NCI-H1436 (cell line): ENCODE measurements at regions not wholly inside any gene's neighbourhood (a gene's known extent, or its start where the extent isn't known, plus 50 kb on each side); places are given as distances from the start of the nearest gene placed in this dataset.
A peak's percentile ranks its signal among the peaks of the same experiment; 100 is the strongest.

Experiments used
- DNase-seq: peaks from one replicate; lab custom pipeline; 2025; lab: John Stamatoyannopoulos, UW

DNA sequence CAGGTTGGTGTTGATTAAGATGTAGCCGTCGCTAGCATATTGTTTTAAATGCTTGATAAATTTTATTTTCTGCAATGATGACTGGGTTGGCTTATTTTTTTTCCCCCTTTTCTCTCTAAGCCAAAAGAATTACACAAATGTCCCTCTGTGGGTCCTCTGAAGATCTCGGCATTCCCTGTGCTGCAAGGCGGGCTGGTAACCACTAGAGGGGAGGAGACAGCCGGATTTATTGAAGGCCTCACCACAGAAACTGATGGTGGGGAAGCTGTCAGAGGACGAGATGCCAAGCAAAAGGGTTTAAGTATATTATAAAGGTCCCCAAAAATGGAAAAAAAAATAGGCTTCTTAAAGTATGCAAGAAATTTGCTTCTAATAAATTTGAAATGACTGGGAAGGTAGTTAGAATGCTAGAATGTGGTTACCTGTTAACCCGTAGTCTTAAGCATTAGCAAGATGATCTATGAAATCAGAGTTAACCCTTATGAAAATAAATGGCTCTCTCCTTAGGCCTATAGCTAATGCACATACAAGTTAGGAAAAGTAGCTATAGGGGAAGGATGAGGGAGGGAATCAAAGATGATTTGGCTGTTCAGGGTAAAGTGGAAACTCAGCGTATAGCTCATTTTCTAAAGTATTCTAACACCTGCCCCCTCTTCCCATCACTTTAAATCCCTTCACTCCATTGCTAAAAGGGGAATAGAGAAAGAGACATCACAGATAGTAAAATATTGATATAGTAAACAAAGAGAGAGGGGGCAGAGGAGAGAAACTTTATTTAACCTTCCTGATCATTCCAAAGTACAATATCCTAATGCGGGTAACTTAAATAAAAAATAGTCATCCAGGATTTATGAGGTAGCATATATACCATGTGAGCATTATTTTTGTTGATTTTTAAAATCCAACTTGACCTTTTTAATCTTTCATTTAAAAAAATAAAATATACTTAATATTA is 894.5 kb upstream of the POU3F3 start:
- peak; percentile 1 for DNase-seq

DNA sequence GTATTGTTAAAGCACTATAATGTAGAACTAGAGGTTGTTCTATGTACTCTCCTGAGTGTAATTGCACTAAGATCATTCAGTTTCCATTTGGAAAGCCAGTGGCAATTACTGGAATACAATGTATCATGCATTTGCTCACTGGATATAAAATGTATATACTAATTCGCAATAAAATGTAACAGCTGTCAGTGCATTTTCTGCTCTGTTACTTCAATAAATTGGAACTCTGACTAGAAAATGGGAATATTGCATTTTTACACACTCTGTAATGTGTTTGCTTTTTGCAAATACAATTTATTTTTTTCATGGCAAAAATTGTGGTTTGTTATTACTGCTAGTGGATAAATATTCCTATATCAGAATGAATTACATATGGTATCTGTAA is 893.8 kb upstream of the POU3F3 start:
- DNase-seq, result no peak

DNA sequence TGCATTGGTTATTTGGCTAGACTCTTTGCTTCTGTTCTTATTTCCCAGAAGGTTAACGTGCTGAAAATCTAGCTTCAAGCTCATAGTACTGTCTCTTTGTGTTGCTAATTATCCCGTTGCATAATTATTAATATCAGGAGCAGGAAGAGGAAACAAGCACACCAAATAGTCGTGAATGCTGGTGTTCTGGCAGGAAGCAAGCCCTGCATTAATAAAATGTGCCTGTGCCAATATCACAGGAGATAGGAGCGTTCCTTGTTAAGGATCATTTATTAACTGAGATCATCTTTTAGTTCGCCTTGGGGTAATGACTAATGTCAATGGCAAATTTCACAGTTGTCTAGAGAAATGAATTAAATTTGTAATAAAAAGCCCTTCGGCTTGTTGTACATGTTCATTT is 893.0 kb upstream of the POU3F3 start:
- DNase-seq, result no peak

DNA sequence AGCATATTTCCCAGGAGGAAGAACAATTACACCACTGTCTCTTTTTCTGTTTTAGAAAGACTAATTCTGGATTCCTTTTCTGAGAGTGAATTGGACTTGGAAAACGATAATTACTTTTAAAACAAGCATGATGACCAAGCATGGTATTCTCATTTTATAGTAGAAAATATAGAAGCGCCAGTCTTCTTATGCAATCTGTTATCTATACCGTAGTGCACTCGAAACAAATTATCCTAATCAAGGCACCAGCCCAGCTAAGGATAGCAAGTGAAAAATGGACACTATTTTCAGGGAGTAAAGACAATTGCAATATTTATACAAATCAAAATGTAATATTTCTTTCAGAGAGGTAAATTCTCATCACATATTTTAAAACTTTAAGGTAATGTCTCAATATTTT is 892.1 kb upstream of the POU3F3 start:
- no peak for DNase-seq

GRCh38 chr2:103962670-103963069 is 891.2 kb upstream of the POU3F3 start:
- DNase-seq, result no peak

GRCh38 chr2:103963146-103963725 is 890.7 kb upstream of the POU3F3 start:
- no peak for DNase-seq

DNA sequence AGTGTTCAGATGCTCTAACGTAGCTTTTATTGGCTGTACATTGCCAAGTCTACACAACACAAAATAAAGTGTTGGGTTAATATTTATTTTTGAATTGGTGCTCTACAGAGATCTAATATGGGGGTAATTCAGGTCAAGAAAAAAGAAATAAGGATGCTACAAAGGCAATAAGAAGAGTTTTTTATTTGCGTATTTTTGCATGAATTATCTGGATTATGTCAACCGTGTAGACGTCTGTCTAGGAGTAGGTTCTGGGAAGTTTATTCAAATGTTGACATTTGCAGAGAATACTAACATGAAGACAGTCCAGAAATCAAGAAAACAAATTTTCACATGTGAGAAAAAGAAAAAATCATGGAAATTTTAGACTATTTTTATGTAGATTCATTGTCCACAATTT is 876.7 kb upstream of the POU3F3 start:
- no peak for DNase-seq

- DNase-seq, result no peak
Measured at GRCh38 chr2:103977668-103978067, 876.2 kb upstream of the POU3F3 start.

GRCh38 chr2:103980401-103980800 is 873.5 kb upstream of the POU3F3 start:
- no peak for DNase-seq

DNA sequence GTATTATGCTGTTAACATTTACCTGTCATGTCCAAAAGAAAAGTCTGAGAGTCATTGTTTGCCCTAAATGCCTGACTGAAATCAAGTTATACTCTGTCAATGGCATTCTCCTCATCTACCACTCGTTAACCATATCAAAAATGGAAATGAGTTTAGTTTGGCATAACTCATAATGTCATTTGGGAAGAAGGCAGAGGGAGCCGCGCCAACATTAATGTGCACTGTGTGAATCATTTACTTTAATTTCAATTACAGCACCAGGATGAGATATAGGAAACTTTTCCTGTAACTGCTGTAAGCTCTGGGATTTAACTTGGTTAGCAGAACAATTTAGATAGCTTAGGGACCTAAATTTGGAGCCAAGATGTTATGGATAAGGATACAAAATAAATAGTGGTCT is 871.2 kb upstream of the POU3F3 start:
- no peak for DNase-seq

- DNase-seq, result no peak
Measured at GRCh38 chr2:103986001-103986400, 867.9 kb upstream of the POU3F3 start.

DNA sequence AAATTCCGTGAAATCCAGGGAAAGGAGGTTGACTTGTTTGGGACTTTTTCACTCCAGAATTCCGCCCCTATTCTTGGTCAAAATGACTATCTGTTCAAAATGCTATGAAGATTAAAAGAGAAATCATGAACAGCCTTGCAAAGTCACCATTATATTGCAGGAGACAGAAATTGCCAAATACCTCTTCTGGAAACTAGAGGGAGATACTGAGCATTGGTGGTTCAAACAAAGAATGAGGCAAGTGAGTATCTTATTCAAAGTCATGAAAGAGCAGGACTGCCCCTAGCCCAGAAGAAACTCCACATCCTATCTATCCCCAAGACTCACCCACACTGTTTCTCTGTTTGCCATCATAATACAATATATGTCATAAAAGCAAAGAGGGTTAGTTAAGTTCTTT is 862.3 kb upstream of the POU3F3 start:
- DNase-seq, result no peak

- DNase-seq, result no peak
Measured at GRCh38 chr2:104004821-104005220, 849.1 kb upstream of the POU3F3 start.

GRCh38 chr2:104016801-104017200 is 837.1 kb upstream of the POU3F3 start:
- no peak for DNase-seq

DNA sequence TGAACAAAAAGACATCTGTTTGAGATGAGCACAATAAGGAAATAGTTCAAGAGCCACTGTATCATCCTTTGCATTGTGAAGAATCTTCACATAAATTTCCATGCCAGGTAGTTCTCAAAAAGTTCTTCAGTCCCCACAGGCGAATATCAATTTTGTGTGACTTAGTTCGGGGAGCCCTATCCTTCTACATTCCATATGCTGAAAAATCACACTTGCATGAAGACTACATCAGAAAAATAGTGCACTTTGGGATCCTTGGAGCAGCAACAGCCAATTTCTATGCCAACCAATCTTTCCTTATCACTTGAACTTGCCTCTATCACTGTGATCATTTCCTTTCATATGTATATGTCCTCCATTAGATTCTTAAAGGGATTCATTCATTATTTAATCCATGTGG is 830.6 kb upstream of the POU3F3 start:
- no peak for DNase-seq

DNA sequence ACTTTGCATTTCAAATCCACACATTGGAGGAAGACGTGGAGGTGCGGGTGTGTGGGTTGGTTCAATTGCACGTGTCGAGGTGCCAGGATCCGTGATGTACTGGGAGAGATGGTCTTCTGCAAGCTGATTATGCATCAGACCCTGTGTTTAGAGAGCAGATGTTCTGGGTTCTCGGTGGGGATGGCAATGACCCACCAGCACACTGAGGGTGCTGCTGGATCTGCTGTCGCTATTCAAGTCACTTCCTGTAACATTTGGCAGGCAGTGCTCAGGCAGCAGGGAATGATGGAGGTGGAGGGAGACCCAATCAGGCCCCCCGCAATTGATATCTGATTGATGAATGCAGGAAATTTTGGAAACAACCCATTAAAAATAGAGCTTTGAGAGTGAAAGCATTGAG is 830.1 kb upstream of the POU3F3 start:
- no peak for DNase-seq

DNA sequence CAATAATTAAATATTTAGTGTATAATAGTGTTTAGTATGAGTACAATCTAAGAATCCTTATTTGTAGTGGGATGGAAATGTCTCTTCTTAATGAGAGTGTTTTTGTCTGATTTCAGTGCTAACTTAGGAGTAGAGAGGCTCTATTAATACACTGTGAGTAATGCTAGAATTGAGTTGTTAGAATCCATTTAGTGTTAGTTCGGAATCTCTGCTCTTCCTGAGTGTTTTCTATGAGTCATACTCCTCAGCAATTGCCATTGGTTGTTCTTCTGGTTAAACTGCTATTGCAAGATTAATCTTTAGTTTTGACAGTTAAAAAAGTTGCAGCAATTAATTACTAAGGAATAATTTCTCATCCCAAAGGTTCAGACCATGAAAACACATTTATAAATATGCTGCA is 828.6 kb upstream of the POU3F3 start:
- no peak for DNase-seq

DNA sequence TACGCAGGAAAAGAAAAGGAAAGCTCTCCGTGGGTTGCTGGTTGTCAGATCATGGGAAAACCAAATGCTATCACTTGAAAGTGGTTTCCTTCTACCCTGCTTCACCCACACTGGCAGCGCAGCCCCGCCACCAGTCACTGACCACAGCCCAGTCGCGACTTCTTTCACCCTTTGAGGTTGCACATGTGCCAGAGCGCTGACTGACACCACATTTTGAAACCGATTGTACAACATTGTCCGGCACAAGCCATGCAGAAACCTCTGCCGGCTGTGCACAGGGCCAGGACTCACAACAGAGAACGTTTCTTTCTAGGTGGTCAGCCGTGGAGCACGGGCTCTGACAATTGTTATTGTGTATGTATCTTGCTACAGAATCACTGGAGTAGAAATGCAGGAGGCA is 827.2 kb upstream of the POU3F3 start:
- no peak for DNase-seq

- DNase-seq, result no peak
Measured at GRCh38 chr2:104027321-104027720, 826.6 kb upstream of the POU3F3 start.

DNA sequence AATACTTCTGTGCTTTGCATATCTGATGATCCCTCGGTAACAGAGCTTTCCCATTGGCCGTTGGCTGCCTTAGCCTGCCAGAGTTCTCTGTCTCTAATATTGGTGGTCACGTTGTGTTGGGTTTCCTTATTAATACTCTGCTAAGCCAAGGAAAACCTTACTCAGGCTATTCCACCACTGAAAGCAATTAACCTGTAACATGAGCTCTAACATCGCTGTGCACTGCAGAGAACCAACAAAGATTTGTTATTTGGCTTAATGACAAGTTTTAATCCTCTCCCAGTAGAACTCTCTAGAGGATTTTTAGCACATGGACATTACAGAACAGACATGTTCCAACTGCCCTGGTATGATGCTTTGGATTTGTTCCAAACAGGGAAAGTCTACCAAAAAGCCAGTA is 825.9 kb upstream of the POU3F3 start:
- peak; percentile 12 for DNase-seq

- peak; percentile 12 for DNase-seq
Measured at GRCh38 chr2:104033399-104033798, 820.5 kb upstream of the POU3F3 start.

DNA sequence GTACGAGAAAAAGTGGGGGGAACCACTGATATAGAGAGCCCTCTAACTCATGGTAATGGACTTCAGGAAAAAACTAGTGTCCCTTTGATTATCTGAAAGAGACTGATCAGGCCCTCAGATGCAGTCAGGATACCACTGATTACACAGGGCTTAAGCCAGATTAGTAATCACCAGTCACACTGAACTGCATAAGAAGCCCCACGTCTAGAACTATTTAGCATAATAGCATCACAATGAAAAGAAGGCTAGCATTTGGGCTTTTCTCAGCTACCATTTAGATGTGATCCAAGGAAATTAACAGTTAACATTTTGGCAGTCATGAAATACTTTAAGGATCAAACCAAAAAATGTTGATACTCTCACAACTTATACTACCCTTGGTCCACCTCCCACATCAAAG is 813.1 kb upstream of the POU3F3 start:
- no peak for DNase-seq

- no peak for DNase-seq
Measured at GRCh38 chr2:104041351-104041750, 812.6 kb upstream of the POU3F3 start.

- DNase-seq, result no peak
Measured at GRCh38 chr2:104043864-104044263, 810.1 kb upstream of the POU3F3 start.
